ENCODE measurements at regions not wholly inside any gene's neighbourhood (a gene's known extent, or its start where the extent isn't known, plus 50 kb on each side); places are given as distances from the start of the nearest gene placed in this dataset.

- no peak overlapping the region for H3K4me3 ChIP-seq (ENCODE audit: low read length)
- no peaks in the 10 kb centered on the region for H3K79me2 ChIP-seq (replicated peaks; ENCODE audit: insufficient read depth, low read length)
- H3K9ac ChIP-seq (ENCODE audit: low read length) = no peak overlapping the region
- no peak overlapping the region for H3K4me2 ChIP-seq (ENCODE audit: low read length)
- no peak overlapping the region for H3K27ac ChIP-seq (ENCODE audit: low read length)
- no peaks in the 10 kb centered on the region for H3K36me3 ChIP-seq (ENCODE audit: insufficient read depth, low read length)
- no peaks in the 10 kb centered on the region for H3K9me3 ChIP-seq (ENCODE audit: low read length)
- TF ChIP-seq RAD21 (conservative IDR thresholded peaks at IDR 0.05) (no peak), SMC3 (conservative IDR thresholded peaks at IDR 0.05; ENCODE audit: poor library complexity) (no peak)
- no peaks in the 10 kb centered on the region for H3K9me2 ChIP-seq (ENCODE audit: insufficient read depth, low read length)
- no peaks in the 10 kb centered on the region for H3F3A ChIP-seq (ENCODE audit: insufficient read depth, low read length, poor library complexity, severe bottlenecking)
- H3K27me3 ChIP-seq (ENCODE audit: insufficient read depth, low read depth, low read length) = no peaks in the 10 kb centered on the region
- H2AFZ ChIP-seq (ENCODE audit: low read depth, low read length) = no peak overlapping the region
- no peaks in the 10 kb centered on the region for H4K20me1 ChIP-seq (ENCODE audit: insufficient read depth)
Observed at GRCh38 chr10:23742807-23743206, 303.9 kb downstream of the OTUD1 start.

DNA sequence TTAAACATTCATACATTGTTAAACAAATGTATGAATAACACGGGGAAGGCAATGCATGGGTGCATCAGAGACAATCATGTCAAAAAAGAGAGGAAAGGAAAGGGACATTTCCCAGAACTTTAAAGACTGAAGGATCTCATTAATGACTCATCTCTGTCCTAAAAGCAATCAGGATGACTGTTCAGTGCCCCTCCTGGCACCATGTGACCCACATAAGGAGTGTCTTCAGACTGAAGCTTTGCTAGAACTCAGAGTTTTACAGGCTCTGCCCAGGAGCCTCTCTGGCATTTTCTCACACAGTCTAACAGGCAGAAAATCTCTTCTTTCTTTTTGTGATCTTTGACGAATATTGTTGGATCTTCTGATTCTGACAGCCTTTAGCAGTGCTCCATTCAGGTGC is 315.3 kb downstream of the OTUD1 start:
- Histone ChIP-seq H3K27ac (ENCODE audit: low read length) (no peak overlapping the region), H3K9ac (ENCODE audit: low read length) (no peak overlapping the region), H3F3A (ENCODE audit: insufficient read depth, low read length, poor library complexity, severe bottlenecking) (no peaks in the 10 kb centered on the region), H3K9me3 (ENCODE audit: low read length) (no peaks in the 10 kb centered on the region), H3K27me3 (ENCODE audit: insufficient read depth, low read depth, low read length) (no peaks in the 10 kb centered on the region), H3K4me3 (ENCODE audit: low read length) (no peak overlapping the region), H3K4me2 (ENCODE audit: low read length) (no peak overlapping the region), H3K9me2 (ENCODE audit: insufficient read depth, low read length) (no peaks in the 10 kb centered on the region), H3K36me3 (ENCODE audit: insufficient read depth, low read length) (no peaks in the 10 kb centered on the region), H3K79me2 (replicated peaks; ENCODE audit: insufficient read depth, low read length) (no peaks in the 10 kb centered on the region), H4K20me1 (ENCODE audit: insufficient read depth) (no peaks in the 10 kb centered on the region), H2AFZ (ENCODE audit: low read depth, low read length) (no peak overlapping the region)
- TF ChIP-seq MXI1 (conservative IDR thresholded peaks at IDR 0.05; ENCODE audit: poor library complexity, severe bottlenecking) = no peak
- no peak for TF ChIP-seq POLR2AphosphoS5 (IDR thresholded peaks at IDR 0.05)
- TF ChIP-seq TAF1 (IDR thresholded peaks at IDR 0.05; ENCODE audit: low read depth) = no peak
- no peak for TF ChIP-seq EZH2 (IDR thresholded peaks at IDR 0.05; ENCODE audit: borderline replicate concordance, insufficient read depth, low read length, poor library complexity, severe bottlenecking)
- no peak for TF ChIP-seq REST (IDR thresholded peaks at IDR 0.05; ENCODE audit: borderline replicate concordance)
- TF ChIP-seq RAD21 (conservative IDR thresholded peaks at IDR 0.05) = no peak
- no peak for TF ChIP-seq SMC3 (conservative IDR thresholded peaks at IDR 0.05; ENCODE audit: poor library complexity)
- TF ChIP-seq, protein P1, sequence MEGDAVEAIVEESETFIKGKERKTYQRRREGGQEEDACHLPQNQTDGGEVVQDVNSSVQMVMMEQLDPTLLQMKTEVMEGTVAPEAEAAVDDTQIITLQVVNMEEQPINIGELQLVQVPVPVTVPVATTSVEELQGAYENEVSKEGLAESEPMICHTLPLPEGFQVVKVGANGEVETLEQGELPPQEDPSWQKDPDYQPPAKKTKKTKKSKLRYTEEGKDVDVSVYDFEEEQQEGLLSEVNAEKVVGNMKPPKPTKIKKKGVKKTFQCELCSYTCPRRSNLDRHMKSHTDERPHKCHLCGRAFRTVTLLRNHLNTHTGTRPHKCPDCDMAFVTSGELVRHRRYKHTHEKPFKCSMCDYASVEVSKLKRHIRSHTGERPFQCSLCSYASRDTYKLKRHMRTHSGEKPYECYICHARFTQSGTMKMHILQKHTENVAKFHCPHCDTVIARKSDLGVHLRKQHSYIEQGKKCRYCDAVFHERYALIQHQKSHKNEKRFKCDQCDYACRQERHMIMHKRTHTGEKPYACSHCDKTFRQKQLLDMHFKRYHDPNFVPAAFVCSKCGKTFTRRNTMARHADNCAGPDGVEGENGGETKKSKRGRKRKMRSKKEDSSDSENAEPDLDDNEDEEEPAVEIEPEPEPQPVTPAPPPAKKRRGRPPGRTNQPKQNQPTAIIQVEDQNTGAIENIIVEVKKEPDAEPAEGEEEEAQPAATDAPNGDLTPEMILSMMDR (IDR thresholded peaks at IDR 0.05; ENCODE audit: poor library complexity, severe bottlenecking) = no peak
- TF ChIP-seq EP300 (conservative IDR thresholded peaks at IDR 0.05; ENCODE audit: poor library complexity, severe bottlenecking) = no peak

DNA sequence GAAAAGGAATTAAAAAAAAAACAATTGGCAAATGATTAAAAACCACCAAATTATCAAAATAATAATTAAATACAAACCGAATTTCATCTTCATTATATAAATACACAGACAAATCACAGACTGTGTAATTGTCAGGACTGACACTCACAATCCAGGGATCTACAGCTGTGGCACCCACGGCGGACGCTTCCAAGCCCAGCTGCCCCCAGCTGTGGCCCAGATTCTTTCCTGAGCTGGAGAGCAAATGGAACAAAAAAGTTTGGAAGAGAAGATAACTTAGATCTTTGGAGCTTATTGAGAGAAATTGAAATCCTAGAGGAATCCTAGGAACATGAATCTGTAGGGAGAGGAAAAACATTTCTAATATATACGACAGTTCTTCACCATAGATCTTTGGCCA is 316.1 kb downstream of the OTUD1 start:
- no peaks in the 10 kb centered on the region for H3K27me3 ChIP-seq (ENCODE audit: insufficient read depth, low read depth, low read length)
- no peaks in the 10 kb centered on the region for H4K20me1 ChIP-seq (ENCODE audit: insufficient read depth)
- no peaks in the 10 kb centered on the region for H3K36me3 ChIP-seq (ENCODE audit: insufficient read depth, low read length)
- H3K4me3 ChIP-seq (ENCODE audit: low read length) = no peak overlapping the region
- H2AFZ ChIP-seq (ENCODE audit: low read depth, low read length) = no peak overlapping the region
- no peak overlapping the region for H3K27ac ChIP-seq (ENCODE audit: low read length)
- TF ChIP-seq EP300 (conservative IDR thresholded peaks at IDR 0.05; ENCODE audit: poor library complexity, severe bottlenecking) = no peak
- TF ChIP-seq MXI1 (conservative IDR thresholded peaks at IDR 0.05; ENCODE audit: poor library complexity, severe bottlenecking) = no peak
- no peak for TF ChIP-seq SMC3 (conservative IDR thresholded peaks at IDR 0.05; ENCODE audit: poor library complexity)
- no peak for TF ChIP-seq POLR2AphosphoS5 (IDR thresholded peaks at IDR 0.05)
- TF ChIP-seq, protein P1 (IDR thresholded peaks at IDR 0.05; ENCODE audit: poor library complexity, severe bottlenecking) = no peak
- no peak for TF ChIP-seq EZH2 (IDR thresholded peaks at IDR 0.05; ENCODE audit: borderline replicate concordance, insufficient read depth, low read length, poor library complexity, severe bottlenecking)
- no peak for TF ChIP-seq TAF1 (IDR thresholded peaks at IDR 0.05; ENCODE audit: low read depth)
- no peak for TF ChIP-seq REST (IDR thresholded peaks at IDR 0.05; ENCODE audit: borderline replicate concordance)
- TF ChIP-seq RAD21 (conservative IDR thresholded peaks at IDR 0.05) = no peak
- H3K79me2 ChIP-seq (replicated peaks; ENCODE audit: insufficient read depth, low read length) = no peaks in the 10 kb centered on the region
- H3K4me2 ChIP-seq (ENCODE audit: low read length) = no peak overlapping the region
- no peaks in the 10 kb centered on the region for H3K9me3 ChIP-seq (ENCODE audit: low read length)
- H3F3A ChIP-seq (ENCODE audit: insufficient read depth, low read length, poor library complexity, severe bottlenecking) = no peaks in the 10 kb centered on the region
- H3K9ac ChIP-seq (ENCODE audit: low read length) = no peak overlapping the region
- no peaks in the 10 kb centered on the region for H3K9me2 ChIP-seq (ENCODE audit: insufficient read depth, low read length)

Measured in neural cell (in vitro differentiated cells).